OCI-LY7 (cell line): ENCODE measurements at regions not wholly inside any gene's neighbourhood (a gene's known extent, or its start where the extent isn't known, plus 50 kb on each side); places are given as distances from the start of the nearest gene placed in this dataset.

Experiments used
- BruUV-seq: library from RNA; stranded (reverse); fragments of 400-500 nt; replicated peaks from 2 replicates; lab custom pipeline; 2021; lab: Mats Ljungman, UMichigan
- CTCF ChIA-PET: fragments of 300-600 bp; sonication (Branson Sonifier 250); formaldehyde crosslinking; loops from one replicate; lab custom pipeline; 2022; ENCODE audit warnings: antibody characterized with exemption; ENCODE audit not compliant: unreplicated experiment; lab: Charles Lee
- POLR2A ChIA-PET: fragments of 300-600 bp; sonication (Branson Sonifier 250); formaldehyde crosslinking; loops from one replicate; lab custom pipeline; 2022; ENCODE audit warnings: antibody characterized with exemption; lab: Charles Lee
- DNase-seq: peaks from one replicate; pipeline ENCODE4 v3.0.0-alpha.2; 2015; ENCODE audit warnings: low spot score
- H2AFZ ChIP-seq: fragments of 200-600 bp; sonication (generic), shearing (Covaris generic); 2 replicates; pipeline ENCODE4 v1.6.1; 2014; ENCODE audit warnings: mild to moderate bottlenecking, antibody characterized with exemption, low read length, moderate library complexity
- H3K27ac ChIP-seq: fragments of 200-600 bp; sonication (generic); 2 replicates; pipeline ENCODE4 v1.5.1; 2014; ENCODE audit warnings: mixed run types, low read depth, mild to moderate bottlenecking, moderate library complexity, low read length, inconsistent platforms; ENCODE audit not compliant: poor library complexity, severe bottlenecking
- H3K36me3 ChIP-seq: fragments of 200-600 bp; sonication (generic); 2 replicates; pipeline ENCODE4 v1.6.1; 2014; ENCODE audit warnings: mild to moderate bottlenecking, antibody characterized with exemption, low read length, moderate library complexity, mixed read lengths; ENCODE audit not compliant: insufficient read depth
- H3K4me1 ChIP-seq: fragments of 200-600 bp; sonication (generic); 2 replicates; pipeline ENCODE4 v1.5.1; 2014; ENCODE audit warnings: mild to moderate bottlenecking, low read length; ENCODE audit not compliant: insufficient read depth, poor library complexity, severe bottlenecking
- H3K4me2 ChIP-seq: fragments of 200-600 bp; sonication (generic); 2 replicates; pipeline ENCODE4 v1.6.1; 2014; ENCODE audit warnings: mild to moderate bottlenecking, low read length
- H3K4me3 ChIP-seq: fragments of 200-600 bp; sonication (generic); 2 replicates; pipeline ENCODE4 v1.5.1; 2014; ENCODE audit warnings: mild to moderate bottlenecking, low read depth, low read length; ENCODE audit not compliant: poor library complexity, severe bottlenecking
- H3K79me2 ChIP-seq: fragments of 200-600 bp; sonication (generic); 2 replicates; pipeline ENCODE4 v1.6.1; 2016; ENCODE audit warnings: low read depth, mild to moderate bottlenecking, low read length, moderate library complexity, mixed read lengths; ENCODE audit not compliant: insufficient read depth
- H3K9me2 ChIP-seq: fragments of 200-600 bp; sonication (generic); 2 replicates; pipeline ENCODE4 v1.6.1; 2016; ENCODE audit warnings: mild to moderate bottlenecking, low read length, mixed read lengths; ENCODE audit not compliant: insufficient read depth
- H3K9me3 ChIP-seq: fragments of 200-600 bp; sonication (generic); 2 replicates; pipeline ENCODE4 v1.6.1; 2014; ENCODE audit warnings: mild to moderate bottlenecking, mixed run types, low read length, mixed read lengths
- H4K20me1 ChIP-seq: fragments of 200-600 bp; sonication (generic); 2 replicates; pipeline ENCODE4 v1.6.1; 2014; ENCODE audit warnings: mild to moderate bottlenecking, antibody characterized with exemption, low read length, moderate library complexity, mixed read lengths; ENCODE audit not compliant: insufficient read depth
- EZH2phosphoT487 ChIP-seq: fragments of 200-600 bp; sonication (generic); IDR thresholded peaks from 2 replicates; pipeline ENCODE4 v1.6.1; 2018; ENCODE audit warnings: low read depth, borderline replicate concordance, mild to moderate bottlenecking, mixed run types, antibody characterized with exemption, low read length, moderate library complexity, mixed read lengths
- intact Hi-C: fragments of 100-400 bp; cut with micrococcal nuclease; formaldehyde crosslinking; loops from one replicate; pipeline ENCODE4 v1.10.0; 2022; ENCODE audit not compliant: unreplicated experiment
- TF ChIP-seq, protein P1 (sequence below): fragments of 200-600 bp; sonication (generic); conservative IDR thresholded peaks from 2 replicates; pipeline ENCODE4 v1.5.1; 2014; ENCODE audit warnings: mild to moderate bottlenecking, antibody characterized with exemption, low read length, moderate library complexity, mixed read lengths

DNA sequence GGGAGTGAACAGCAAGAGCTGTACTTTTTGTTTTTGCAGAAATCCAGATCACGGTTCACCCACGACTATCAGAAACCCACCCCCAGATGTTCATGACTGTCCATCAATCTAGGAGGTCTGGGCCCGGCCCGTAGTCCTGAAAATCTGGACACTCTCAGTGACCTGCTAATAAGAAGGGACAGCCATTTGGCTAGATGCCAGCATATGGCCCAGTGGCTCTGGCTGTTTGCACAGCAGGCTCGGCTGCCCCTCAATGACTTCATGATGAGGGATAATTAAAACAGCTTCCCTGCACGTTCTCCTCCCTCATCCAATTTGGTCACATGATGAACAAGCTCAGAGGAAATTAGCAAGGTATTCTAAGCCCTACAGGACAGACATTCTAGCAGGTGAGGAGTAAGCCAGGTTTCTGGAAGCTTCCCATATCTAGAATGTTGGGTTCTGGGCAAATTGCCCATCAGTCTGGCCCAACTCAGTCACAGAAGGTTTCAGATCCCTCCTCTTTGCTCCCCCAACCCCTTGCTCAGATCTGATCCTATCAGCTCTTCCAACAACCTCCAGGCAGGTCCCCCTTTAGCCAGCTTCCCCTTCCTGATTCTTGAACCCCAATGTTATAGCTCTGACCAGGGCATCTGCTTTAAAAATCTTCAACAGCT is 397.3 kb downstream of the SHANK2 start:
- DNase-seq, result no peak
- Histone ChIP-seq H2AFZ (no peak overlapping the region), H3K36me3 (no peaks in the 10 kb centered on the region), H3K27ac (no peak overlapping the region), H3K9me3 (no peaks in the 10 kb centered on the region), H3K4me2 (no peak overlapping the region), H4K20me1 (no peaks in the 10 kb centered on the region), H3K79me2 (no peaks in the 10 kb centered on the region), H3K4me1 (no peaks in the 10 kb centered on the region), H3K9me2 (no peaks in the 10 kb centered on the region), H3K4me3 (no peak overlapping the region)
- POLR2A ChIA-PET, result interaction anchor here (0.6 kb wide), 1 partner anchor 136 kb away, joined by 3 read pairs; no protein-coding TSS in a partner anchor
- no TSS peak for BruUV-seq
- CTCF ChIA-PET, result no interaction called here
- TF ChIP-seq EZH2phosphoT487, result no peak
- TF ChIP-seq, protein P1, sequence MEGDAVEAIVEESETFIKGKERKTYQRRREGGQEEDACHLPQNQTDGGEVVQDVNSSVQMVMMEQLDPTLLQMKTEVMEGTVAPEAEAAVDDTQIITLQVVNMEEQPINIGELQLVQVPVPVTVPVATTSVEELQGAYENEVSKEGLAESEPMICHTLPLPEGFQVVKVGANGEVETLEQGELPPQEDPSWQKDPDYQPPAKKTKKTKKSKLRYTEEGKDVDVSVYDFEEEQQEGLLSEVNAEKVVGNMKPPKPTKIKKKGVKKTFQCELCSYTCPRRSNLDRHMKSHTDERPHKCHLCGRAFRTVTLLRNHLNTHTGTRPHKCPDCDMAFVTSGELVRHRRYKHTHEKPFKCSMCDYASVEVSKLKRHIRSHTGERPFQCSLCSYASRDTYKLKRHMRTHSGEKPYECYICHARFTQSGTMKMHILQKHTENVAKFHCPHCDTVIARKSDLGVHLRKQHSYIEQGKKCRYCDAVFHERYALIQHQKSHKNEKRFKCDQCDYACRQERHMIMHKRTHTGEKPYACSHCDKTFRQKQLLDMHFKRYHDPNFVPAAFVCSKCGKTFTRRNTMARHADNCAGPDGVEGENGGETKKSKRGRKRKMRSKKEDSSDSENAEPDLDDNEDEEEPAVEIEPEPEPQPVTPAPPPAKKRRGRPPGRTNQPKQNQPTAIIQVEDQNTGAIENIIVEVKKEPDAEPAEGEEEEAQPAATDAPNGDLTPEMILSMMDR, result no peak
- intact Hi-C loops, result no loop called here

DNA sequence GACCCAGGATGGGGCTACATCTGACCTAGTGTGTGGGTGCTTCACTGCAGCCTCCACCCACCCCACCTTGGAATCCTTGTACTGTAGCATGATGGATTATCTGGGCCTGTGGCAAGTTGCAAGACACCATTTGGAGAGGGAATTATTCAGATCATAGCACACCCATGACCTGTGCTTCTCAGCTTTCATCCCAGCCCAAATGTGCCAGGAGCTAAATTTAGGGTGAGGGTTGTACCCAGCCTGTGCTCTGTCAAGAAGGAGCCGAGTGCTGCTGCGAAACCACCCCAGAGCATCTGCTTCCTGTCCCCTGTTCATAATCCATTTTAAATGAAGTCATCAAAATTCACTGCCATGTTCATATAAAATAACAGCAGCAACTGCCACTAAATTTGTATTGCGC is 394.5 kb downstream of the SHANK2 start:
- Histone ChIP-seq H4K20me1 (no peaks in the 10 kb centered on the region), H3K9me3 (no peaks in the 10 kb centered on the region), H3K36me3 (no peaks in the 10 kb centered on the region), H3K4me2 (no peak overlapping the region), H3K27ac (no peak overlapping the region), H3K79me2 (no peaks in the 10 kb centered on the region), H3K4me1 (no peaks in the 10 kb centered on the region), H3K4me3 (no peak overlapping the region), H3K9me2 (no peaks in the 10 kb centered on the region), H2AFZ (no peak overlapping the region)
- no peak for DNase-seq
- POLR2A ChIA-PET, result no interaction called here
- TF ChIP-seq, protein P1, result no peak
- TF ChIP-seq EZH2phosphoT487, result no peak
- no TSS peak for BruUV-seq
- CTCF ChIA-PET, result no interaction called here
- intact Hi-C loops, result no loop called here

DNA sequence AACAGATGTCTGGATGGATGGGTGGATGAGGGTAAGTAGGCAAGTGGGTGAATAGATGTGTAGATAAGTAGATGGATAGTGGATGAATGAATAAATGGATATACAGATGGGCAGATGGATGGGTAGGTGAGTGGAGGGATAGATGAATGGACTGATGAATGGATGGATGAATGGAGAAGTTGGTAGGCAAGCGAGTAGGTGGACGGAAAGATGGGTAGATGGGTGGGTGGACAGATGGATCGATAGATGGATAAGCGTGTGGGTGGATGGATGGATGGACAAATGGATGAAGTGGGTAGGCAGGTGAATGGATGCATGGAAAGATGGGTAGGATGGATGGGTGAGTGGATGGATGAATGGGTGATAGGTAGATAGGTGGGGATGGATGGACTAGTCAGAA is 393.2 kb downstream of the SHANK2 start:
- TF ChIP-seq, protein P1, result no peak
- TF ChIP-seq EZH2phosphoT487, result no peak
- ChIA-PET CTCF (no interaction called here), POLR2A (no interaction called here)
- Histone ChIP-seq H3K79me2 (no peaks in the 10 kb centered on the region), H3K9me2 (no peaks in the 10 kb centered on the region), H2AFZ (no peak overlapping the region), H3K4me2 (no peak overlapping the region), H3K36me3 (no peaks in the 10 kb centered on the region), H3K9me3 (no peaks in the 10 kb centered on the region), H3K4me3 (no peak overlapping the region), H3K27ac (no peak overlapping the region), H3K4me1 (no peaks in the 10 kb centered on the region), H4K20me1 (no peaks in the 10 kb centered on the region)
- DNase-seq, result no peak
- intact Hi-C loops, result no loop called here
- no TSS peak for BruUV-seq
